ENCODE measurements at regions not wholly inside any gene's neighbourhood (a gene's known extent, or its start where the extent isn't known, plus 50 kb on each side); places are given as distances from the start of the nearest gene placed in this dataset.

- TF ChIP-seq POLR2AphosphoS5 (IDR thresholded peaks at IDR 0.05), result no peak
- TF ChIP-seq, protein P1, sequence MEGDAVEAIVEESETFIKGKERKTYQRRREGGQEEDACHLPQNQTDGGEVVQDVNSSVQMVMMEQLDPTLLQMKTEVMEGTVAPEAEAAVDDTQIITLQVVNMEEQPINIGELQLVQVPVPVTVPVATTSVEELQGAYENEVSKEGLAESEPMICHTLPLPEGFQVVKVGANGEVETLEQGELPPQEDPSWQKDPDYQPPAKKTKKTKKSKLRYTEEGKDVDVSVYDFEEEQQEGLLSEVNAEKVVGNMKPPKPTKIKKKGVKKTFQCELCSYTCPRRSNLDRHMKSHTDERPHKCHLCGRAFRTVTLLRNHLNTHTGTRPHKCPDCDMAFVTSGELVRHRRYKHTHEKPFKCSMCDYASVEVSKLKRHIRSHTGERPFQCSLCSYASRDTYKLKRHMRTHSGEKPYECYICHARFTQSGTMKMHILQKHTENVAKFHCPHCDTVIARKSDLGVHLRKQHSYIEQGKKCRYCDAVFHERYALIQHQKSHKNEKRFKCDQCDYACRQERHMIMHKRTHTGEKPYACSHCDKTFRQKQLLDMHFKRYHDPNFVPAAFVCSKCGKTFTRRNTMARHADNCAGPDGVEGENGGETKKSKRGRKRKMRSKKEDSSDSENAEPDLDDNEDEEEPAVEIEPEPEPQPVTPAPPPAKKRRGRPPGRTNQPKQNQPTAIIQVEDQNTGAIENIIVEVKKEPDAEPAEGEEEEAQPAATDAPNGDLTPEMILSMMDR (IDR thresholded peaks at IDR 0.05), result no peak
- no peak for TF ChIP-seq POLR2A (IDR thresholded peaks at IDR 0.05; ENCODE audit: low read depth)
- no peak for TF ChIP-seq EP300 (IDR thresholded peaks at IDR 0.05)
Observed at GRCh38 chr4:189597341-189597740, 343.3 kb upstream of the FRG1 start.
